ENCODE measurements at regions not wholly inside any gene's neighbourhood (a gene's known extent, or its start where the extent isn't known, plus 50 kb on each side); places are given as distances from the start of the nearest gene placed in this dataset.

GRCh38 chrX:118211891-118212816 is 95.5 kb upstream of the KLHL13 start:
- TF ChIP-seq POLR2A (IDR thresholded peaks at IDR 0.05) (no peak), POLR2AphosphoS5 (IDR thresholded peaks at IDR 0.05) (no peak), EP300 (IDR thresholded peaks at IDR 0.05) (no peak)
- TF ChIP-seq, protein P1, sequence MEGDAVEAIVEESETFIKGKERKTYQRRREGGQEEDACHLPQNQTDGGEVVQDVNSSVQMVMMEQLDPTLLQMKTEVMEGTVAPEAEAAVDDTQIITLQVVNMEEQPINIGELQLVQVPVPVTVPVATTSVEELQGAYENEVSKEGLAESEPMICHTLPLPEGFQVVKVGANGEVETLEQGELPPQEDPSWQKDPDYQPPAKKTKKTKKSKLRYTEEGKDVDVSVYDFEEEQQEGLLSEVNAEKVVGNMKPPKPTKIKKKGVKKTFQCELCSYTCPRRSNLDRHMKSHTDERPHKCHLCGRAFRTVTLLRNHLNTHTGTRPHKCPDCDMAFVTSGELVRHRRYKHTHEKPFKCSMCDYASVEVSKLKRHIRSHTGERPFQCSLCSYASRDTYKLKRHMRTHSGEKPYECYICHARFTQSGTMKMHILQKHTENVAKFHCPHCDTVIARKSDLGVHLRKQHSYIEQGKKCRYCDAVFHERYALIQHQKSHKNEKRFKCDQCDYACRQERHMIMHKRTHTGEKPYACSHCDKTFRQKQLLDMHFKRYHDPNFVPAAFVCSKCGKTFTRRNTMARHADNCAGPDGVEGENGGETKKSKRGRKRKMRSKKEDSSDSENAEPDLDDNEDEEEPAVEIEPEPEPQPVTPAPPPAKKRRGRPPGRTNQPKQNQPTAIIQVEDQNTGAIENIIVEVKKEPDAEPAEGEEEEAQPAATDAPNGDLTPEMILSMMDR (IDR thresholded peaks at IDR 0.05): no peak
